GM23338 (cell line): ENCODE measurements at regions not wholly inside any gene's neighbourhood (a gene's known extent, or its start where the extent isn't known, plus 50 kb on each side); places are given as distances from the start of the nearest gene placed in this dataset.

Experiments used
- ATAC-seq: fragments of 200-7000 bp; cut with Tn5 transposase; 3 replicates; pipeline ENCODE4 v1.9.1; 2020
- DNase-seq: peaks from one replicate; pipeline ENCODE4 v3.0.0-alpha.2; 2015; ENCODE audit warnings: low spot score
- H2AFZ ChIP-seq: fragments of 200-600 bp; sonication (generic); 2 replicates; pipeline ENCODE4 v1.8.0; 2016; ENCODE audit warnings: antibody characterized with exemption, mild to moderate bottlenecking, moderate library complexity
- H3F3A ChIP-seq: fragments of 200-600 bp; sonication (generic); replicated peaks from 2 replicates; pipeline ENCODE4 v1.8.0; 2017; ENCODE audit warnings: antibody characterized with exemption, mixed run types, low read depth
- H3K27ac ChIP-seq: fragments of 200-600 bp; sonication (generic); 2 replicates; pipeline ENCODE4 v1.6.1; 2016; ENCODE audit warnings: low read depth
- H3K27me3 ChIP-seq: fragments of 200-600 bp; sonication (generic); 2 replicates; pipeline ENCODE4 v1.8.0; 2016; ENCODE audit warnings: mild to moderate bottlenecking, mixed run types, moderate library complexity; ENCODE audit not compliant: insufficient read depth
- H3K36me3 ChIP-seq: fragments of 200-600 bp; sonication (generic); 2 replicates; pipeline ENCODE4 v1.8.0; 2016; ENCODE audit warnings: mild to moderate bottlenecking; ENCODE audit not compliant: insufficient read depth
- H3K4me1 ChIP-seq: fragments of 200-600 bp; sonication (generic); 2 replicates; pipeline ENCODE4 v1.8.0; 2016; ENCODE audit warnings: mild to moderate bottlenecking, moderate library complexity; ENCODE audit not compliant: insufficient read depth
- H3K4me2 ChIP-seq: fragments of 200-600 bp; sonication (generic); 2 replicates; pipeline ENCODE4 v1.7.1; 2017; ENCODE audit warnings: mixed run types
- H3K4me3 ChIP-seq: fragments of 200-600 bp; sonication (generic); 2 replicates; pipeline ENCODE4 v1.6.1; 2016; ENCODE audit warnings: mixed run types
- H3K79me2 ChIP-seq: fragments of 200-600 bp; sonication (generic); replicated peaks from 2 replicates; pipeline ENCODE4 v1.8.0; 2017; ENCODE audit warnings: mild to moderate bottlenecking; ENCODE audit not compliant: insufficient read depth
- H3K9me2 ChIP-seq: fragments of 200-600 bp; sonication (generic); 2 replicates; pipeline ENCODE4 v1.8.0; 2017; ENCODE audit not compliant: insufficient read depth
- H4K20me1 ChIP-seq: fragments of 200-600 bp; sonication (generic); replicated peaks from 2 replicates; pipeline ENCODE4 v1.8.0; 2017; ENCODE audit warnings: mild to moderate bottlenecking; ENCODE audit not compliant: insufficient read depth
- H3K27ac Mint-ChIP-seq: 2 replicates; pipeline ENCODE4 v1.8.0; 2020; ENCODE audit warnings: inconsistent platforms, mild to moderate bottlenecking, moderate library complexity, mixed read lengths
- H3K27me3 Mint-ChIP-seq: 3 replicates; pipeline ENCODE4 v1.8.0; 2022; ENCODE audit warnings: low read depth, mild to moderate bottlenecking, moderate library complexity, mixed read lengths, inconsistent platforms; ENCODE audit not compliant: insufficient read depth, poor library complexity
- H3K36me3 Mint-ChIP-seq: 3 replicates; pipeline ENCODE4 v1.8.0; 2021; ENCODE audit warnings: low read depth, mild to moderate bottlenecking, inconsistent platforms, moderate library complexity, mixed read lengths
- H3K4me1 Mint-ChIP-seq: 3 replicates; pipeline ENCODE4 v1.8.0; 2020; ENCODE audit warnings: mild to moderate bottlenecking, inconsistent platforms, mixed read lengths
- H3K4me3 Mint-ChIP-seq: 3 replicates; pipeline ENCODE4 v1.8.0; 2021; ENCODE audit warnings: moderate library complexity, mild to moderate bottlenecking, inconsistent platforms, mixed read lengths
- H3K9me3 Mint-ChIP-seq: 3 replicates; pipeline ENCODE4 v1.8.0; 2020; ENCODE audit warnings: moderate library complexity, mild to moderate bottlenecking, inconsistent platforms, mixed read lengths
- CTCF ChIP-seq, 2 experiments: fragments of 200-600 bp in 1 of 2; sonication (generic) in 1 of 2; conservative IDR thresholded peaks; 2 replicates each; pipeline versions ENCODE4 v1.5.1 to v1.6.1; 2016 to 2017; ENCODE audit warnings: antibody characterized with exemption in 2 of 2, low read depth in 2 of 2, mild to moderate bottlenecking in 2 of 2, moderate library complexity in 1 of 2
- EZH2 ChIP-seq: fragments of 200-600 bp; sonication (generic); IDR thresholded peaks from one replicate; pipeline ENCODE4 v1.8.0; 2017; ENCODE audit warnings: antibody characterized with exemption, mild to moderate bottlenecking, low read depth; ENCODE audit not compliant: unreplicated experiment
- EZH2phosphoT487 ChIP-seq: fragments of 200-600 bp; sonication (generic); IDR thresholded peaks from one replicate; pipeline ENCODE4 v1.8.1; 2018; ENCODE audit warnings: antibody characterized with exemption; ENCODE audit not compliant: unreplicated experiment
- JUNB ChIP-seq: IDR thresholded peaks from one replicate; pipeline ENCODE4 v1.6.1; 2016; ENCODE audit warnings: antibody characterized with exemption; ENCODE audit not compliant: unreplicated experiment
- POLR2AphosphoS5 ChIP-seq: IDR thresholded peaks from 2 replicates; pipeline ENCODE4 v1.6.1; 2016; ENCODE audit warnings: antibody characterized with exemption, low read depth
- STAT1 ChIP-seq: IDR thresholded peaks from one replicate; pipeline ENCODE4 v1.6.1; 2016; ENCODE audit warnings: antibody characterized with exemption; ENCODE audit not compliant: unreplicated experiment
- ZNF114 ChIP-seq: fragments of 250-450 bp; sonication (Bioruptor Pico); IDR thresholded peaks from 2 replicates; pipeline ENCODE4 v1.5.0; 2020; ENCODE audit warnings: mild to moderate bottlenecking, moderate library complexity
- ZNF331 ChIP-seq: fragments of 250-450 bp; sonication (Bioruptor Pico); IDR thresholded peaks from 2 replicates; pipeline ENCODE4 v1.5.0; 2020; ENCODE audit warnings: low read depth, mild to moderate bottlenecking, moderate library complexity
- ZNF462 ChIP-seq: fragments of 250-450 bp; sonication (Bioruptor Pico); IDR thresholded peaks from 2 replicates; pipeline ENCODE4 v1.5.0; 2020; ENCODE audit warnings: mild to moderate bottlenecking, moderate library complexity
- TF ChIP-seq, protein P1 (sequence below): IDR thresholded peaks from one replicate; pipeline ENCODE4 v1.6.1; 2018; ENCODE audit warnings: antibody characterized with exemption; ENCODE audit not compliant: unreplicated experiment

DNA sequence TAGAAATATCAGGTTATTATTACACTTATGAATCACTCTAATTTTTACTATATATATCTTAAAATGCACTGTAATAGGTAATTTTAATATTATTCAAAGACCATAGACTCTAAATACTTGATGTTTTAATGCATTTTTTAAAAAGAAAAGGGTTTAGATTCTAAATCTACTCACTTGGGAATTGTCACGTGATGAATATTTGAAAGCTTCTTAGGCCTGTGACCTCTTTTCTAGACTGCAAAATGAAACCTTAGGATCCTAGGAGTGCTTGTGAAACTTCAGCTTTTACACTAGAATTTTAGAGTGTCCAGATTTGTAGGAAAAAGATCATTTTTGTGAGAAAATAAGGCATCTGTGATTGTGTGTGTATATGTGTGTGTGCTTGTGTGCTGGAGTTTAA is 318.0 kb downstream of the HTR1B start:
- no peak overlapping the region for H3K27ac ChIP-seq
- H3K79me2 ChIP-seq = no peaks in the 10 kb centered on the region
- 0 out of 2 replicates have a peak, but pooled peaks cover 5% of the 10 kb centered on the region for H3K4me1 ChIP-seq
- no peaks in the 10 kb centered on the region for H3K9me2 ChIP-seq
- Mint-ChIP-seq H3K4me1 (peaks cover 7% of the 10 kb centered on the region; the same call in 2 of the 3 replicates), H3K36me3 (no peaks in the 10 kb centered on the region), H3K27me3 (no peaks in the 10 kb centered on the region), H3K27ac (peak overlapping the region; percentile 45), H3K4me3 (no peak overlapping the region), H3K9me3 (no peaks in the 10 kb centered on the region)
- TF ChIP-seq EZH2 (no peak), JUNB (no peak), CTCF (conservative IDR thresholded peaks at IDR 0.05; ENCODE audit: low read depth in 2 of 2) (no peak), ZNF462 (CRISPR knock-in tag) (no peak), ZNF114 (CRISPR knock-in tag) (no peak), POLR2AphosphoS5 (no peak), EZH2phosphoT487 (no peak), ZNF331 (CRISPR knock-in tag) (no peak), STAT1 (no peak)
- TF ChIP-seq, protein P1, sequence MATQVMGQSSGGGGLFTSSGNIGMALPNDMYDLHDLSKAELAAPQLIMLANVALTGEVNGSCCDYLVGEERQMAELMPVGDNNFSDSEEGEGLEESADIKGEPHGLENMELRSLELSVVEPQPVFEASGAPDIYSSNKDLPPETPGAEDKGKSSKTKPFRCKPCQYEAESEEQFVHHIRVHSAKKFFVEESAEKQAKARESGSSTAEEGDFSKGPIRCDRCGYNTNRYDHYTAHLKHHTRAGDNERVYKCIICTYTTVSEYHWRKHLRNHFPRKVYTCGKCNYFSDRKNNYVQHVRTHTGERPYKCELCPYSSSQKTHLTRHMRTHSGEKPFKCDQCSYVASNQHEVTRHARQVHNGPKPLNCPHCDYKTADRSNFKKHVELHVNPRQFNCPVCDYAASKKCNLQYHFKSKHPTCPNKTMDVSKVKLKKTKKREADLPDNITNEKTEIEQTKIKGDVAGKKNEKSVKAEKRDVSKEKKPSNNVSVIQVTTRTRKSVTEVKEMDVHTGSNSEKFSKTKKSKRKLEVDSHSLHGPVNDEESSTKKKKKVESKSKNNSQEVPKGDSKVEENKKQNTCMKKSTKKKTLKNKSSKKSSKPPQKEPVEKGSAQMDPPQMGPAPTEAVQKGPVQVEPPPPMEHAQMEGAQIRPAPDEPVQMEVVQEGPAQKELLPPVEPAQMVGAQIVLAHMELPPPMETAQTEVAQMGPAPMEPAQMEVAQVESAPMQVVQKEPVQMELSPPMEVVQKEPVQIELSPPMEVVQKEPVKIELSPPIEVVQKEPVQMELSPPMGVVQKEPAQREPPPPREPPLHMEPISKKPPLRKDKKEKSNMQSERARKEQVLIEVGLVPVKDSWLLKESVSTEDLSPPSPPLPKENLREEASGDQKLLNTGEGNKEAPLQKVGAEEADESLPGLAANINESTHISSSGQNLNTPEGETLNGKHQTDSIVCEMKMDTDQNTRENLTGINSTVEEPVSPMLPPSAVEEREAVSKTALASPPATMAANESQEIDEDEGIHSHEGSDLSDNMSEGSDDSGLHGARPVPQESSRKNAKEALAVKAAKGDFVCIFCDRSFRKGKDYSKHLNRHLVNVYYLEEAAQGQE = no peak
- ATAC-seq = no peak
- H3K4me3 ChIP-seq = no peak overlapping the region
- no peaks in the 10 kb centered on the region for H3F3A ChIP-seq
- no peaks in the 10 kb centered on the region for H4K20me1 ChIP-seq
- DNase-seq = no peak
- H3K4me2 ChIP-seq = no peak overlapping the region
- no peaks in the 10 kb centered on the region for H3K36me3 ChIP-seq
- H2AFZ ChIP-seq = no peak overlapping the region
- H3K27me3 ChIP-seq = no peaks in the 10 kb centered on the region
